Right kidney (tissue), 1 donor: ENCODE measurements at regions not wholly inside any gene's neighbourhood (a gene's known extent, or its start where the extent isn't known, plus 50 kb on each side); places are given as distances from the start of the nearest gene placed in this dataset.

Source experiments
- DNase-seq: peaks from one replicate; pipeline ENCODE4 v3.0.0-alpha.2; 2016

GRCh38 chr1:195065437-195065836 is 1542.8 kb downstream of the KCNT2 start:
- DNase-seq: no peak

DNA sequence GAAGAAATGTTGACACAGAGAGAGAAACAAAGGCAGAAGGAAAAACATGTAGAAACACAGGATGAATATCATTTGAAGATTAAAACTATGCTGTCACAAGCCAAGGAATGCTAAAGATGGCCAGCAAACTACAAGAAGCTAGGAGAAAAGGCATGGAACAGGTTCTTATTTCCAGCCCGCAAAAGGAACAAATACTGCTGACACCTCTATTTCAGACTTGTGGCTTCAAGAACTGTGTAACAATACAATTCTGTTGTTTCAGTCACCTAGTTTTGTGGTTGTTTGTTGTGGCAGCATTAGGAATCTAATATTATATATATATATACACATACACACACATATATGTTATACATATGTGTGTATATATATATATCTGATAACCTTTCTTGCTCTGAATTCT is 1543.9 kb downstream of the KCNT2 start:
- DNase-seq: no peak

GRCh38 chr1:195054217-195054687 is 1554.0 kb downstream of the KCNT2 start:
- no peak for DNase-seq

DNA sequence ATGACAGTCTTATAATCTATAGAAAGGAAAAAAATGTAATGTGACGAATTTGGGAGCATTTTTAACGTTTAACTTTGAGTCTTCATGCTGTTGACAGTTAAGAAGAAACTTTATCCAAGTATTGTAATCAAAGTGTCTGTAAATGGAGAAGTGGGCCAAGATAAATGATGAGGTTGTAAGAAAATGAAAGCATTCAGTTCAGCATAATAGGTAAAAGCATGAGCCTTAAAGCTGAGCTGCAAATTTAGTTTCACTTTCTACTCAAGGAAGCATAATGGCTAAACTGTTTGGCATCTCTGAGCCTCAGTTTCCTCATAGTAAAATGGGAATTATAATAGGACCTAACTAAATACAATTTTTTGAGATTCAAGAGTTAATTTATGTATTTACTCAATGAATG is 1554.8 kb downstream of the KCNT2 start:
- no peak for DNase-seq

- DNase-seq: no peak
Observed at GRCh38 chr1:195047772-195048171, 1560.5 kb downstream of the KCNT2 start.

- no peak for DNase-seq
Observed at GRCh38 chr1:195045072-195045471, 1563.2 kb downstream of the KCNT2 start.

GRCh38 chr1:195030793-195031192 is 1577.4 kb downstream of the KCNT2 start:
- DNase-seq: no peak

DNA sequence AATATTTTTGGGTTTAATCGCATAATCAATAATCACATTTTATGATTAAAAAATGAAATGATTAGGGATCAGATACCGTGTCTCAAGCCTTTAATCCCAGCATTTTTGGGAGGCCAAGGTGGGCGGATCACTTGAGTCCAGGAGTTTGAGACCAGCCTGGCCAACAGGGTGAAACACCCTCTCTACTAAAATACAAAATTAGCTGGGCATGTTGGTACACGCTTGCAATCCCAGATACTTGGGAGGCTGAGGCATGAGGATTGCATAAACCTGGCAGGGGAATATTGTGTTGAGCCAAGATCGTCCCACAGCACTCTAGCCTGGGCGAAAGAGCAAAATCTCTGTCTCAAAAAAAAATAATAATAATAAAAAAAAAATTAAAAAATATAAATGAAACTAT is 1581.4 kb downstream of the KCNT2 start:
- DNase-seq: no peak

DNA sequence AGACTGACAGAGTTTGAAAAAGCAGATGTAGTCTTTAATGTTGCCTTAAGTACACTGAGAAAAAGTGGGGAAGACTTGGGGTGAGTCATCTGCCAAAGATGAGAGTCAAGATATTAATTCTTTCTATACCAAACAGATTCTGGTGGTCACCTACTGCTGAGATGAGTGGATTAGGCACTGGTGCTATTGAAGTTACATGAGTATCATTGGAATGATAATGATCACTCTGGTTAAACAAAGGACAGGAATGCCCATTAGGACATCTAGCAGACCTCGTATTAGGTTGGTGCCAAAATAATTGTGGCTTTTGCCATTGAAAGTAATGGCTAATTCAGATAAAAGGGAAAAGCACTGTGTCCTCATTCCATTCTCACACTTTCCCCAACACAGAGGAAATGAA is 1588.9 kb downstream of the KCNT2 start:
- DNase-seq: no peak

GRCh38 chr1:195012995-195013394 is 1595.2 kb downstream of the KCNT2 start:
- DNase-seq: no peak

DNA sequence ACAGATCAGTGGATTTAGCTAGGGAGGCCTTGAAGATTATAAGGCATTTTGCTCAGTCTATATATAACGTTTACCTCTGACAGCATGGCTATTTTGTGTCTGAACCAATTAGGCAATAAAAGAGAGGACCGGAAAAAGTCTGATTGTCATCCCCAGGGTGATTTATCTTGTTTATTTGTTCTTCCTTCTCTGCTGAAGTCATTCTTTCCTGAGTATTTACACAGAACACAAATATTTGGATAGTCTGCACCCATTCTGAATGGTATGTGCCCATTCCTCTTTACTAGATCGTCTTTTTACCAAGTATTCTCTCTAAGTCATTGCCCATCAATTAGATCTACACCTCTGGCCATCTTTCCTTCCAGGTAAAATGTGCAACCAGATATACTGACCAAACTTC is 1602.9 kb downstream of the KCNT2 start:
- DNase-seq: no peak

DNA sequence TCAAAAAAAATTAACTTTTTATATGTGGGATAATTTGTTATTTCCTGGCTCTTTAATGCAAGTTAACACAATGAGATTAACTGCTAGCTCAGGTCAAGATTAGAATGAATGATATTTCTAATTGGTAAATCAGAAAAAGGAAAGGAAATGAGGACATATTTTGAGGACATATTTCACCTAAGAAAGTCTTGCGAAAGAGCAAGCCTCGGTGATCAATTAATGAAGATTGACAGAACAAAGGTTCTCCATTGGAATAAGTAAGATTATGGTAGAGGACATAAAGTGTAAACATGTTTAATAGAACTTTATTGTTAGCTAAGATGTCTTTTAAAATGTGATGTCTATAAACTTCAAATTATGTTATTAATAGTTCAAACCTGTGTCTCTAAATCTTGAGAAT is 1617.8 kb downstream of the KCNT2 start:
- DNase-seq: no peak

DNA sequence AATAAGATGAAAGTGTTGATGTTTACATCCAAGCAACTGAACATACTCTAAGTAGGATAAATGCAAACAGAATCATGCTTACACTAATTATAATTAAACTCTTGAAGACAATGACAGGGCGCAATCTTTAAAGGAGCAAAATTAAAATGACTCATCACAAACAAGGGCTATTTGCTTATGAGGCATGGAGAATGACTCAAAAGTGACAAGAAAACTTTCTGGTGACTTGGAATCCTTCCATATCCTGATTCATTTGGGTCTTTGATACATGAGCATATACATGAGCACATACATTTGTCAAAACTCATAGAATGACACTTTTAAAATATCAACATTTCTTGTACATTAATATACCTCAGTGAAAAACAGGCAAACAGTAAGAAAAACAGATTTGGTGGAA is 1632.3 kb downstream of the KCNT2 start:
- DNase-seq: no peak

DNA sequence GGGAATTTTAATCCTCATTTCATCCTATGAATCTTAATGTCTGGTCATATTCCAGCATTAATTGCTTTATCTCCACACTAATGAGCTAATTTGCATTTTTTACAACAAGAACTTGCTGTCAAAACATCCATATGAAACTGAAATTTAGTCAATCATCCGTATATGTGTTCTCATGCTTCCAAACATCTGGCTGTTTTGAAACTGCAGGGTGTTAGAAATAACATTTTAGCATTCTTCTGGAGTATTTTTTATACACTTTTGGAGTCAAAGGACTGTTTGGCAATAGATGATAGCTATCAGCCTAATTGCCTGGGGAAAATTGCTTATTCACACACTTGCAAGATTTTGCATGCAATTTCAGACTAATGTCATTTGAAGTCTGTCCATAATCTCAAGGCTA is 1639.3 kb downstream of the KCNT2 start:
- DNase-seq: no peak

DNA sequence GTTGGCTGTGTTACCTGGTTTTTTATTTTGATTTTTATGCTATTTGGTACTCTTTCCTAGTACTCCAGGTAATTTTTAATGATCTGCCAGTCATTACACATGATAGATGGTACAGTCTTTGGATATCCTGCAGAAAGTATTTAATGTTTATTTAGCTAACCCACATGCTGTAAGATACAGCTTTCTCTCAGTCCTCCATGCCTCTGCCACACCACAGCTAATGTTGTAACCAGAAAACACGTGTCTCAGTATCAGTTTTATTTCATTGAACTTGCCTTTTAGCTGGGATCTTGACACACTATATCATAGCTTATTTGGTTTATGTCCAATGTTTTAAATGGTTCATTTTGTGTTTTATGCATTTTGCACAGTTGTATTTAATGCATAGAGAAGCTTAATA is 1648.4 kb downstream of the KCNT2 start:
- no peak for DNase-seq

- no peak for DNase-seq
Observed at GRCh38 chr1:194952171-194952570, 1656.1 kb downstream of the KCNT2 start.

GRCh38 chr1:194950584-194950983 is 1657.7 kb downstream of the KCNT2 start:
- no peak for DNase-seq

DNA sequence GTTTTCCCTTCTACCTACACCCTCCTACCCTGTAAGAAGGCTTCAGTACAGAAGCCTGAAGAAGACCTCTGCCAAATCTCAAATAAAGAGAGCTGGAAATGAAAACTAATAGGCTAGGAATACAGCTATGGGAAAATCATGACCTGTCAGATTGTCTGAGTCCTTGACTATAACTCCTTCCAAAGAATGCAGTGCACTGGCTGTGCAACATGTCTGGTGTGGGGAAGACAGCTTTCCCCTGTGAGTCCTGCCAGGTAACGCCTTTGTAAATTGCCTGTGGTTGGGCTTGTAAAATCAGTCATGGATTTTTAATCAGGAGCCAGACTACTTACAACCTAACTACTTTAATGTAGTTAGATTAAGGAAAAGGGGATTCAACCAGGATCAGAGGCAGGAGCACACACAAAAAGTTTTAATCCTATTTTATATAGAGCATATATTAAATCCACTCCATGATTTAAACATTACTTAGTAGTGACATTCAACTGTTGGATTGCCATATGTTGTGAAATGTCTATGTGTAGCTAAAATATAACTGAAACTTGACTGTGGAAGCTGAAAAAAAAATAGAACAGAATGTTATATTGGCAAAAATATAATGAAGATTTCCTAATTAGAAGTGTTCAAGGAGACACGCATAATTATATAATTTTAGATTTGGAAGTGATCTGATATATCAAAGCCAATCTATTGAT is 1667.8 kb downstream of the KCNT2 start:
- no peak for DNase-seq

GRCh38 chr1:194935864-194936263 is 1672.4 kb downstream of the KCNT2 start:
- DNase-seq: no peak

- DNase-seq: no peak
Observed at GRCh38 chr1:194931166-194931565, 1677.1 kb downstream of the KCNT2 start.

GRCh38 chr1:194930132-194930531 is 1678.1 kb downstream of the KCNT2 start:
- DNase-seq: no peak

- no peak for DNase-seq
Observed at GRCh38 chr1:194929357-194929756, 1678.9 kb downstream of the KCNT2 start.

- DNase-seq: no peak
Observed at GRCh38 chr1:194919146-194919545, 1689.1 kb downstream of the KCNT2 start.

- DNase-seq: no peak
Observed at GRCh38 chr1:194917769-194918168, 1690.5 kb downstream of the KCNT2 start.

DNA sequence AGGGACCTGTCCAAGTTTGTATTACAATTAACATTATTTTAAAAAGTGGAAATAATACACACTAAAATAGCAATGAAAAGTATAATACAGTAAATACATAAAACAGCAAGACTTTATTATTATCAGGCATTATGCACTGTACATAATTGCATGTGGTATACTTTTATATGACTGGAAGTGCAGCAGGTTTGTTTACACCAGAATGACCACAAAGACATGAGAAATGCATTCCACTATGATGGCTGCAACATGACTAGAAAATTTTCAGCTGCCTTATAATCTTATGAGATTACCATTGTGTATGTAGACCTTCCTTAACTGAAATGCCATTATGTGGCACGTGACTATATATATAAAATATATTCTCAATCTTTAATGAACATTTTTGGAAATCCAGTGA is 1699.6 kb downstream of the KCNT2 start:
- DNase-seq: no peak
